Gastrocnemius medialis (tissue), 4 donors: ENCODE measurements at regions not wholly inside any gene's neighbourhood (a gene's known extent, or its start where the extent isn't known, plus 50 kb on each side); places are given as distances from the start of the nearest gene placed in this dataset.
"Not testable (repeated sequence)": the region's sequence is repeated elsewhere in the genome, so short reads cannot be mapped to it uniquely, and the experiment has no call there.

Experiments
- ATAC-seq, 2 donors: fragments of 150-250 bp; one replicate each; pipeline ENCODE4 v1.9.1; 2016
- DNase-seq, 2 donors: peaks; one replicate each; pipeline ENCODE4 v3.0.0-alpha.2; 2019
- H3K27ac ChIP-seq, 4 donors: fragments of 200-600 bp; sonication (generic); 1 replicate in 1 of 4; 2 replicates in 3 of 4; pipeline ENCODE4 v1.5.1; 2016 to 2018; ENCODE audit warnings: mild to moderate bottlenecking in 2 of 4, moderate library complexity in 1 of 4
- H3K27me3 ChIP-seq, 3 donors: fragments of 200-600 bp; sonication (generic) in 2 of 3; 1 replicate in 1 of 3; 2 replicates in 2 of 3; pipeline versions ENCODE4 v1.5.1 to v1.6.0; 2016 to 2019; ENCODE audit warnings: mild to moderate bottlenecking in 1 of 3, moderate library complexity in 1 of 3
- H3K36me3 ChIP-seq, 2 donors: fragments of 200-600 bp; sonication (generic) in 1 of 2; one replicate each; pipeline ENCODE4 v1.5.1; 2017 to 2018
- H3K4me1 ChIP-seq, 2 donors: fragments of 200-600 bp; sonication (generic) in 1 of 2; one replicate each; pipeline ENCODE4 v1.5.1; 2016 to 2017; ENCODE audit warnings: mild to moderate bottlenecking in 2 of 2
- H3K4me3 ChIP-seq, 4 donors: fragments of 200-600 bp; sonication (generic) in 3 of 4; 1 replicate in 1 of 4; 2 replicates in 3 of 4; pipeline ENCODE4 v1.5.1; 2016 to 2019; ENCODE audit warnings: mild to moderate bottlenecking in 2 of 4
- H3K9me3 ChIP-seq, 3 donors: fragments of 200-600 bp; sonication (generic) in 2 of 3; 1 replicate in 1 of 3; 2 replicates in 2 of 3; pipeline ENCODE4 v1.5.1; 2016 to 2019
- POLR2A ChIP-seq, 2 donors: fragments of 450-650 bp; IDR thresholded peaks; one replicate each; pipeline ENCODE4 v1.6.1; 2017; ENCODE audit warnings: antibody characterized with exemption in 2 of 2, mild to moderate bottlenecking in 2 of 2, moderate library complexity in 2 of 2
- in situ Hi-C, 4 donors: fragments of 200-750 bp; cut with MboI; loops; one replicate each; pipeline versions ENCODE4 v1.15.0 to v1.8.0; 2017; ENCODE audit warnings: low sequenced_read_pairs in 4 of 4
- intact Hi-C: fragments of 100-400 bp; cut with DNase I; formaldehyde crosslinking; loops from one replicate; pipeline ENCODE4 v1.15.1; 2023; ENCODE audit warnings: low total_unique reads
- TF ChIP-seq, protein P1 (sequence below), 5 experiments: fragments of 450-650 bp in 3 of 5; fragments of 200-600 bp in 2 of 5; sonication (generic) in 2 of 5; IDR thresholded peaks in 4 of 5; conservative IDR thresholded peaks in 1 of 5; 1 replicate in 4 of 5; 2 replicates in 1 of 5; pipeline ENCODE4 v1.5.1; 2016 to 2019; ENCODE audit warnings: antibody characterized with exemption in 5 of 5, mild to moderate bottlenecking in 3 of 5, moderate library complexity in 3 of 5

DNA sequence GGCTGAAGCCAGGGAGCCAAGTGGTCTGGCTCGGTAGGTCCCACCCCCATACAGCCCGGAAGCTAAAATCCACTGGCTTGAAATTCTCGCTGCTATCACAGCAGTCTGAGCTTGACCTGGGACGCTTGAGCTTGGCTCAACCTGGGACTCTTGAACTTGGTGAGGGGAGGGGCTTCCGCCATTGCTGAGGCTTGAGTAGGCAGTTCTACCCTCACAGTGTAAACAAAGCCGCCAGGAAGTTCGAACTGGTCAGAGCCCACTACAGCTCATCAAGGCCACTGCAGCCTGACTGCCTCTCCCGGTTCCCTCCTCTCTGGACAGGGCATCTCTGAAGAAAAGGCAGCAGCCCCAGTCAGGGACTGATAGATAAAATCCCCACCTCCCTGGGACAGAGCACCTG is 1337.7 kb downstream of the HACE1 start:
- ATAC-seq (no peak), DNase-seq (no peak)
- Histone ChIP-seq H3K27ac (no peak overlapping the region), H3K36me3 (no peaks in the 10 kb centered on the region), H3K27me3 (no peaks in the 10 kb centered on the region), H3K9me3 (no peaks in the 10 kb centered on the region), H3K4me3 (no peak overlapping the region), H3K4me1 (no peaks in the 10 kb centered on the region)
- TF ChIP-seq POLR2A (IDR thresholded peaks at IDR 0.05) = no peak
- TF ChIP-seq, protein P1, sequence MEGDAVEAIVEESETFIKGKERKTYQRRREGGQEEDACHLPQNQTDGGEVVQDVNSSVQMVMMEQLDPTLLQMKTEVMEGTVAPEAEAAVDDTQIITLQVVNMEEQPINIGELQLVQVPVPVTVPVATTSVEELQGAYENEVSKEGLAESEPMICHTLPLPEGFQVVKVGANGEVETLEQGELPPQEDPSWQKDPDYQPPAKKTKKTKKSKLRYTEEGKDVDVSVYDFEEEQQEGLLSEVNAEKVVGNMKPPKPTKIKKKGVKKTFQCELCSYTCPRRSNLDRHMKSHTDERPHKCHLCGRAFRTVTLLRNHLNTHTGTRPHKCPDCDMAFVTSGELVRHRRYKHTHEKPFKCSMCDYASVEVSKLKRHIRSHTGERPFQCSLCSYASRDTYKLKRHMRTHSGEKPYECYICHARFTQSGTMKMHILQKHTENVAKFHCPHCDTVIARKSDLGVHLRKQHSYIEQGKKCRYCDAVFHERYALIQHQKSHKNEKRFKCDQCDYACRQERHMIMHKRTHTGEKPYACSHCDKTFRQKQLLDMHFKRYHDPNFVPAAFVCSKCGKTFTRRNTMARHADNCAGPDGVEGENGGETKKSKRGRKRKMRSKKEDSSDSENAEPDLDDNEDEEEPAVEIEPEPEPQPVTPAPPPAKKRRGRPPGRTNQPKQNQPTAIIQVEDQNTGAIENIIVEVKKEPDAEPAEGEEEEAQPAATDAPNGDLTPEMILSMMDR (IDR thresholded peaks at IDR 0.05 in 4 of 5, conservative IDR thresholded peaks at IDR 0.05 in 1 of 5) = no peak
- intact Hi-C loops = no loop called here
- in situ Hi-C loops = no loop called here

DNA sequence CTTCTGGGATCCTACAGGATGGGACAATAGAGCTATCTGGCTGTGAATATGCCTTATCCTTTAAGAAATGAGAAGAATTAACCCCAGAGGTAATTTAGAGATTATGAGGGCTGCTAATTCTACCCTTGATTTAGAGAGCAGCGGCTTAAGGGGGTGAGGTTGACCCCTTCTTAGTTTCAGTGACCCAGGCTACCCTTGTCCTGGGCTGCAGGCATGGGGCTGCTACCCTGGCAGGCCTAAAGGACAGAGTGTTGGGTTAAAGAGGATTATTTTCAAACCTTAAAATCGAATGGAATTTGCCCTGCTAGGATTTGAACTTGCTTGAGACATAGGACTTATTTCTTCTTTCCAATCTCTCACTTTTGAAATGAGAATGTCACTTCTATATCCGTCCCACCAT is 1343.4 kb downstream of the HACE1 start:
- Histone ChIP-seq H3K9me3 (no peaks in the 10 kb centered on the region), H3K27me3 (no peaks in the 10 kb centered on the region), H3K27ac (no peak overlapping the region), H3K4me3 (no peak overlapping the region), H3K36me3 (no peaks in the 10 kb centered on the region), H3K4me1 (no peaks in the 10 kb centered on the region)
- no peak for TF ChIP-seq POLR2A (IDR thresholded peaks at IDR 0.05)
- TF ChIP-seq, protein P1 (IDR thresholded peaks at IDR 0.05 in 4 of 5, conservative IDR thresholded peaks at IDR 0.05 in 1 of 5) = no peak
- in situ Hi-C loops = no loop called here
- intact Hi-C loops = no loop called here
- ATAC-seq (no peak), DNase-seq (no peak)

DNA sequence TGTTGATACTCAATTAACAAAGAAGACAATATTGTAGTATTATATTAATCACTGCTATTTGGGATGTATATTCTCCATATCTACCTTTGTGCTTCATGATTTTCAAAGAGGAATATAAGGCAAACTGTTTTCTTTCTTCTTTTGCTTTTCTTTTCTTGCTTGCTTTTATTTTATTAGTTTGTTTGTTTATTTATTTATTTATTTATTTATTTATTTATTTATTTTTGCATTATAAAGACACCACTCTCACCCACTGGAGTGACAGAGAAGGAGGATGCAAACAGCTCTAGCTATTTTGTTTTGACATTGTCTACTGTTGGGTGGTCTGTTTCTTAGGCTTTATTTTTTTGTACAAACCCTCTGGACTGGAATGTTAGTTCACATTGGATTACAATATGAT is 1352.7 kb downstream of the HACE1 start:
- H3K27me3 ChIP-seq = no peaks in the 10 kb centered on the region
- no peaks in the 10 kb centered on the region for H3K9me3 ChIP-seq
- ATAC-seq (no peak), DNase-seq (no peak)
- H3K27ac ChIP-seq = no peak overlapping the region
- H3K36me3 ChIP-seq = no peaks in the 10 kb centered on the region
- H3K4me1 ChIP-seq = no peaks in the 10 kb centered on the region
- H3K4me3 ChIP-seq = no peak overlapping the region
- intact Hi-C loops (no loop called here), in situ Hi-C loops (no loop called here)
- TF ChIP-seq POLR2A (IDR thresholded peaks at IDR 0.05) = no peak
- TF ChIP-seq, protein P1 (IDR thresholded peaks at IDR 0.05 in 4 of 5, conservative IDR thresholded peaks at IDR 0.05 in 1 of 5) = no peak

DNA sequence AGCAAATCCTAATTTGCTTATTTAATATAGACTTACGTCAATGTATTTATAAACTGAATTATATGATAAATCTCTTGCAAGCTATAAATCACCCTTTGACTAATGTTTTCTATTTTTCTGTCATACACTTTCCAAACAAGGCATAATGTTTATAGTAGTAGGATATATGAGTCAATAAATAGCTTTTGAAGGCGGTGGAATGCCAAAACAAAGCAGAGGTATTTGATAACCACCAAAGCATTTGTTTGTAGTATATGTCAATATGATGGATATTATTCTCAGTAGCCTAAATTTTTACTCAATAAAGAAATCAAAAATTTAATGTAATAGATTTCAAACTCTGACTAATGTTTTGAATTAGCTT is 1354.6 kb downstream of the HACE1 start:
- H3K27me3 ChIP-seq = no peaks in the 10 kb centered on the region
- H3K4me3 ChIP-seq = no peak overlapping the region
- in situ Hi-C loops (no loop called here), intact Hi-C loops (no loop called here)
- H3K27ac ChIP-seq = no peak overlapping the region
- H3K4me1 ChIP-seq = no peaks in the 10 kb centered on the region
- ATAC-seq (no peak), DNase-seq (no peak)
- TF ChIP-seq POLR2A (IDR thresholded peaks at IDR 0.05) = no peak
- TF ChIP-seq, protein P1 (IDR thresholded peaks at IDR 0.05 in 4 of 5, conservative IDR thresholded peaks at IDR 0.05 in 1 of 5) = no peak
- no peaks in the 10 kb centered on the region for H3K9me3 ChIP-seq
- no peaks in the 10 kb centered on the region for H3K36me3 ChIP-seq

DNA sequence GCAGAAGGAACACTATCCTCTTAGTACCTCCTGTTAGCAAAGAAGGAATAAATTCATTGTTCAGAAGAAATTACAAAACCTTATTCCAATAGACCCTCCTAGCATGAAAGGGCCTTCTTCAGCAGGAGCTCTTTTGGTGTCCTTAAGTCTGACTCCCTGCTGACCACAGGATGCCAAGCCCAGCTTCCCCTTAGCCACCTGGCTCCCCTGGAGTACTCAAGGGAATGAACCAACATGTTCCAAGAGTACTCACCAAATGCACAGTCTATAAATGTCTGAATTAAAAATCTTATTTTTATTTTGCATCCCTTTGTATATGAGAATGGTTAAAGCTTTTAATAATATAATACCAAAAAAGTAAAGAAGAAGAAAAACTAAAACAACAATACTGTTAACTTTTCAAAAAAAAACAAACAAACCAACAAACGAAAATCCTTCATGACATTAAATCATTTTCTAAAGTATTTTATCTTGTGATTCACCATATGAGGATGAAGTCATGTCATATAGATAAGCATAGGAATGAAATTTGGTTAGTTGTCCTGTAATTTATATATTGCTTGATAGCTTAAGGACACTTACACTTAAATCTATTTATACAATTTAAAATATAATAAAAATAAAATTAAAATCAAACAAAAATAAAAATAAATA is 1355.1 kb downstream of the HACE1 start:
- in situ Hi-C loops = no loop called here
- no peak for ATAC-seq

DNA sequence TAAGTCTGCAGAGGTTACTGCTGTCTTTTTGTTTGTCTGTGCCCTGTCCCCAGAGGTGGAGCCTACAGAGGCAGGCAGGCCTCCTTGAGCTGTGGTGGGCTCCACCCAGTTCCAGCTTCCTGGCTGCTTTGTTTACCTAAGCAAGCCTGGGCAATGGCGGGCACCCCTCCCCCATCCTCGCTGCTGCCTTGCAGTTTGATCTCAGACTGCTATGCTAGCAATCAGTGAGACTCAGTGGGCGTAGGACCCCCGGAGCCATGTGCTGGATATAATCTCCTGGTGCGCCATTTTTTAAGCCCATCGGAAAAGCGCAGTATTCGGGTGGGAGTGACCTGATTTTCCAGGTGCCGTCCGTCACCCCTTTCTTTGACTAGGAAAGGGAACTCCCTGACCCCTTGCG is 1363.1 kb downstream of the HACE1 start:
- H3K27ac ChIP-seq, H3K9me3 ChIP-seq, H3K27me3 ChIP-seq, H3K4me1 ChIP-seq, DNase-seq, H3K36me3 ChIP-seq, in situ Hi-C loops, H3K4me3 ChIP-seq, ATAC-seq, intact Hi-C loops: not testable (repeated sequence)

More for the DNA sequence above, 1355.1 kb downstream of the HACE1 start:
- no peak for DNase-seq
- Histone ChIP-seq H3K36me3 (no peaks in the 10 kb centered on the region), H3K27me3 (no peaks in the 10 kb centered on the region), H3K27ac (no peak overlapping the region), H3K4me1 (no peaks in the 10 kb centered on the region), H3K4me3 (no peak overlapping the region), H3K9me3 (no peaks in the 10 kb centered on the region)
- no peak for TF ChIP-seq POLR2A (IDR thresholded peaks at IDR 0.05)
- TF ChIP-seq, protein P1 (IDR thresholded peaks at IDR 0.05 in 4 of 5, conservative IDR thresholded peaks at IDR 0.05 in 1 of 5) = no peak
- intact Hi-C loops = no loop called here
